HL-60 (cell line): ENCODE measurements at regions not wholly inside any gene's neighbourhood (a gene's known extent, or its start where the extent isn't known, plus 50 kb on each side); places are given as distances from the start of the nearest gene placed in this dataset.

Experiments used
- CTCF ChIP-seq: IDR thresholded peaks from one replicate; pipeline ENCODE4 v1.5.1; 2011; ENCODE audit warnings: low read length, control low read depth, inconsistent platforms; ENCODE audit not compliant: insufficient read depth
- POLR2AphosphoS5 ChIP-seq: IDR thresholded peaks from 2 replicates; pipeline ENCODE4 v1.6.1; 2012; ENCODE audit warnings: low read depth
- REST ChIP-seq: IDR thresholded peaks from 2 replicates; pipeline ENCODE4 v1.6.1; 2012; ENCODE audit warnings: low read depth; ENCODE audit not compliant: insufficient replicate concordance
- SPI1 ChIP-seq: IDR thresholded peaks from 2 replicates; pipeline ENCODE4 v1.6.1; 2012; ENCODE audit warnings: low read depth, mild to moderate bottlenecking, borderline replicate concordance

GRCh38 chr3:492586-493316 lies 296.2 kb downstream of the CHL1 start:
- TF ChIP-seq CTCF (no peak), REST (no peak), POLR2AphosphoS5 (no peak), SPI1 (no peak)
